ENCODE measurements at regions not wholly inside any gene's neighbourhood (a gene's known extent, or its start where the extent isn't known, plus 50 kb on each side); places are given as distances from the start of the nearest gene placed in this dataset.

DNA sequence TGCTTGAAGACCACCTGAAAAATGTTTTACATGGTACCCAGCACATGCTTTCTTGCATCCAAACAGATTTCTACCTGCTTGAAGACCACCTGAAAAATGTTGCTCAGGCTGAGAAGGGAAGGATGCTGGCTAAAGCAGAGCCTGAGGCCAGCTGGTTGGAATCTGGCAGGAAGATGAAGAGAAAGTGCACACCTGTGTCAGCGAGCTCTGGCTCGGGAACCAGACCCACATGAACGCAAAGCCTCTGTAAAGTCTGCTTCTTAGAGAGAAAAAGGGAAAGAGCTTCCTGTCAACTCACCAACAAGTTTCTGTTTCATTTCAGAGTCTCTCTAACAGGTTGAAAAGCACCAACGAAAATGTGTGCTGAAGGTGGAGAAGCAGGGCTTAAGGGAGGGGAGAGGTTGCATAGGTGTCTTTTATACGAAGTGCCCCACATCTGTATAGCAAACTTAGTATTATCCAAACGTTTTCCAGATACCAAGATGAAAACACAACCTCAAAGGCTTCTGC lies 226.0 kb downstream of the TOX3 start:
- H3K36me3 ChIP-seq: no peaks in the 10 kb centered on the region

DNA sequence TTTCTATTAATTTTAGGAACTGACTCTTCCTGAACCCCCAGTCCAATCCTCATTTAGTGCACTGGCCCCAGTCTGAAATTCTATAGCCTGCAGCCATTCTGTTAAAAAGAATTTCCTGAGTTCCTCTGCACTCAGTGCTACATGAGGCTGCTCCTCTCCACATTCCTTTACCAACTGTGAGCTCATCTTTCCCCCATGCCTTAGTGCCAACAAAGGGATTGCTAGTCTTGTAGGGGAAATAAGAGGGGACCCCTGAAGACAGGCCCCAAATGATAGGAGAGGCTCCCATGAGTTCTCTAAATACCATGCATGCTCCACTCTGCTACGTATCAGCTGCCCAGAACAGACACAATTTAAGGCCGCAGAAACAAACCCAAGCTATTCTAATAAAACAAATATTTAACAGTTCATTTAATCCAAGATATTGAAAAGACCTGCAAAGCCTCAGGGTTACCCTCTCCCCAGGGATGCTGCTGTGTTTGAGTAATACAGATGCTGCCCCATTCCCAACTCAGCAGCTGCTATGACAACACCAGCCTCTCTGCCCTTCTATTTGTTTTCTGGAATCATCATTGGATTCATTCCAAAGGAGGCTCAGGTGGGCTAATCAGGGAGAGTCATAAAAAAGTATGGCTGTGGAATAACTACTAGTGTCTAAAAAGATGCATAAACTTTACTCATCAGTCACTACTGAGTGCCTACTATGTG lies 228.5 kb downstream of the TOX3 start:
- Histone ChIP-seq H3K36me3 (no peaks in the 10 kb centered on the region), H3K9me3 (ENCODE audit: severe bottlenecking) (no peaks in the 10 kb centered on the region), H3K4me3 (ENCODE audit: low read depth, low read length) (no peak overlapping the region), H3K27me3 (ENCODE audit: insufficient read depth, low read depth, severe bottlenecking) (no peaks in the 10 kb centered on the region), H3K27ac (no peak overlapping the region)
- DNase-seq: no peak
- TF ChIP-seq, protein P1, sequence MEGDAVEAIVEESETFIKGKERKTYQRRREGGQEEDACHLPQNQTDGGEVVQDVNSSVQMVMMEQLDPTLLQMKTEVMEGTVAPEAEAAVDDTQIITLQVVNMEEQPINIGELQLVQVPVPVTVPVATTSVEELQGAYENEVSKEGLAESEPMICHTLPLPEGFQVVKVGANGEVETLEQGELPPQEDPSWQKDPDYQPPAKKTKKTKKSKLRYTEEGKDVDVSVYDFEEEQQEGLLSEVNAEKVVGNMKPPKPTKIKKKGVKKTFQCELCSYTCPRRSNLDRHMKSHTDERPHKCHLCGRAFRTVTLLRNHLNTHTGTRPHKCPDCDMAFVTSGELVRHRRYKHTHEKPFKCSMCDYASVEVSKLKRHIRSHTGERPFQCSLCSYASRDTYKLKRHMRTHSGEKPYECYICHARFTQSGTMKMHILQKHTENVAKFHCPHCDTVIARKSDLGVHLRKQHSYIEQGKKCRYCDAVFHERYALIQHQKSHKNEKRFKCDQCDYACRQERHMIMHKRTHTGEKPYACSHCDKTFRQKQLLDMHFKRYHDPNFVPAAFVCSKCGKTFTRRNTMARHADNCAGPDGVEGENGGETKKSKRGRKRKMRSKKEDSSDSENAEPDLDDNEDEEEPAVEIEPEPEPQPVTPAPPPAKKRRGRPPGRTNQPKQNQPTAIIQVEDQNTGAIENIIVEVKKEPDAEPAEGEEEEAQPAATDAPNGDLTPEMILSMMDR (IDR thresholded peaks at IDR 0.05; ENCODE audit: low read depth, low read length): no peak

More for the DNA sequence above, 226.0 kb downstream of the TOX3 start:
- no peak overlapping the region for H3K27ac ChIP-seq
- TF ChIP-seq, protein P1 (IDR thresholded peaks at IDR 0.05; ENCODE audit: low read depth, low read length): no peak
- no peak for DNase-seq
- no peaks in the 10 kb centered on the region for H3K9me3 ChIP-seq (ENCODE audit: severe bottlenecking)
- H3K27me3 ChIP-seq (ENCODE audit: insufficient read depth, low read depth, severe bottlenecking): no peaks in the 10 kb centered on the region
- no peak overlapping the region for H3K4me3 ChIP-seq (ENCODE audit: low read depth, low read length)

DNA sequence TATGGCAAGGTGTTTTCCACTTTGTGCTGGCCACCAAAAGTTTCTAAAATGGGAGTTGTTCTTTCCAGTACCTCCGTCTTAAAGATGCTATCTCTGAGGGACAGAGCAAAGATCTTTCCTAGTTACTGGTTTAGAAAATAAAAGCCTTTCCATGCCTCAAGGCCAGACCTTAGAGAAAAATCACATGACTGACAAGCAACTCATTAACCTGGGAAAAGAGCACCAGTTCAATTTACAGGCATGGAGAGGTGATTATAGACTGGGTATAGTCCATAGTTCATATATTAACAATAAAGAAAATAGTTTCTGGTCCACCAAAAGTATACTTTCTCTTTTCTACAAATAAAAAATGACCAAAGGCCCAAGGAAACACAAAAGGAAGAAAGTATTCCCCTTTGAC lies 230.7 kb downstream of the TOX3 start:
- TF ChIP-seq, protein P1 (IDR thresholded peaks at IDR 0.05; ENCODE audit: low read depth, low read length): no peak
- no peak for DNase-seq
- H3K27me3 ChIP-seq (ENCODE audit: insufficient read depth, low read depth, severe bottlenecking): no peaks in the 10 kb centered on the region

DNA sequence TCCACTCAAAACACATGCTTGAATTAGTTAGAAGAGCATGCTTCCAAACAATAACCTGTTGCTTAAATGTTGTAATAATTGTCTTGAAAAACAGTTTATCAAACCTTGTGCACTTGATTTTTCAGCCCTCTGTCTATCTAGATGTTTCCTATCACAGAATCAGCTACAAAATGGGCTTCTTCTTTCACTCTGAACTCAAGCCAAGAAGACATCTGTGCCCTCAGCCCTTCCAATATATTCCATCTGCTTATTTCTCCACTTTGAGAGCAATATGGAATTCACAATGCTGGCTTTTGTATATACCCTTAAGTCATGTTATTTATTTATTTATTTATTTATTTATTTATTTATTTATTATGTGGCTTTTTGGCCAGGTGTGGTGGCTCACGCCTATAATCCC lies 234.2 kb downstream of the TOX3 start:
- Histone ChIP-seq H3K27me3 (ENCODE audit: insufficient read depth, low read depth, severe bottlenecking) (no peaks in the 10 kb centered on the region), H3K36me3 (no peaks in the 10 kb centered on the region), H3K27ac (no peak overlapping the region), H3K4me3 (ENCODE audit: low read depth, low read length) (no peak overlapping the region), H3K9me3 (ENCODE audit: severe bottlenecking) (no peaks in the 10 kb centered on the region)
- DNase-seq: no peak
- TF ChIP-seq, protein P1 (IDR thresholded peaks at IDR 0.05; ENCODE audit: low read depth, low read length): no peak

More for the DNA sequence above, 230.7 kb downstream of the TOX3 start:
- Histone ChIP-seq H3K27ac (no peak overlapping the region), H3K9me3 (ENCODE audit: severe bottlenecking) (no peaks in the 10 kb centered on the region), H3K4me3 (ENCODE audit: low read depth, low read length) (no peak overlapping the region), H3K36me3 (no peaks in the 10 kb centered on the region)

DNA sequence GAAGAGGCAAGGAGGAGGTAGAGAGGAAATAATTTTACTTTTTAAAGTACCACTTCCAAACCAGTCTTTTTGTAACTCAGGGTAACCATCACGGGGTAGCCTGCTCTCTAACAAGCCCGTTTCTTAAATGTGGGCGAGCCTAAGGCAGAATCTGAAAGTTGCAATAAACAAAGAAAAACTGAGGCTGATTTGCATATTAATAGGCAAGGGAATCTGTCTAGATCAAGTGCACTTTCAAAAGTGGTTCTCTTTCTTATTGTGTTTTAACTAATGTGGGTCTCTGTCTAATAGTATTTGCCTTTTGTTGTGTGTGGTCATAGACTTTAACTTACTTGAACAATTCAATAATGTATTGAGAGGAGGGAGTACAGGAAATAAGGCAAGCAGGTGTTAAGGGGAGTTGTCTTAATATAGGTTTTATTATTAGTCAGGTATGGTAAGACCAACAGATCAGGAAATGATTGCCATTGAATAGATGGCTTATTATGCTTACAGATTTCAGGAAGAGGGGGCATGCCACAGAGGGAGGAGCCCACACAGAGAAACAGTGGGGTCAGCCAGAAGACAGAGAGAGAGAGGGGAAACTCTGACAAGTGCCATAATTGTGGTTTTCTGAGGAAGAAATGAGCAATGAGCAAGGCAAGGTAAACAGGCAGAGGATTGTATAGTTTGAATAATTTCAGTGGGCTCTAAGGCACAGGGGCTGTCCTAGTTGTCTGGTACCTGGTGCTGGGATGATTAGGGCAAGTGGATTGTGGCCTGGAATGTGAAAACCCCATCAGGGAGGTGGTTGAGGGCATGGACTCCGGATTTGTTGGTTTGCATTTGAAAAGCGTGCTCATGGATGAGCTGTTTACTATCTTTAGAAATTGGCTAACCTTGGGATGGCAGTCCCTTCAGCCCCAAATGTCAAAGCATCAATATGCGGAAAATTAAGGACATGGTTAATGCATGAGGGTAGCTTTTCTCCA lies 237.2 kb downstream of the TOX3 start:
- no peaks in the 10 kb centered on the region for H3K27me3 ChIP-seq (ENCODE audit: insufficient read depth, low read depth, severe bottlenecking)
- no peak for DNase-seq
- TF ChIP-seq, protein P1 (IDR thresholded peaks at IDR 0.05; ENCODE audit: low read depth, low read length): no peak
- H3K36me3 ChIP-seq: no peaks in the 10 kb centered on the region
- H3K9me3 ChIP-seq (ENCODE audit: severe bottlenecking): no peaks in the 10 kb centered on the region
- H3K27ac ChIP-seq: no peak overlapping the region
- H3K4me3 ChIP-seq (ENCODE audit: low read depth, low read length): no peak overlapping the region
